HG02678 (cell line): ENCODE measurements at regions not wholly inside any gene's neighbourhood (a gene's known extent, or its start where the extent isn't known, plus 50 kb on each side); places are given as distances from the start of the nearest gene placed in this dataset.
"Not testable (repeated sequence)": the region's sequence is repeated elsewhere in the genome, so short reads cannot be mapped to it uniquely, and the experiment has no call there.

Experiments
- ATAC-seq: cut with Tn5 transposase; IDR thresholded peaks from one replicate; pipeline ENCODE4 v1.9.1; 2021; ENCODE audit warnings: mild to moderate bottlenecking, moderate library complexity; ENCODE audit not compliant: unreplicated experiment

GRCh38 chr13:65609350-65609749 is 1620.8 kb downstream of the PCDH9 start:
- ATAC-seq, result no peak

- ATAC-seq, result no peak
Measured at GRCh38 chr13:65606622-65607021, 1623.5 kb downstream of the PCDH9 start.

GRCh38 chr13:65605396-65605795 is 1624.7 kb downstream of the PCDH9 start:
- no peak for ATAC-seq

GRCh38 chr13:65603160-65603559 is 1627.0 kb downstream of the PCDH9 start:
- ATAC-seq, result no peak

GRCh38 chr13:65601855-65602254 is 1628.3 kb downstream of the PCDH9 start:
- ATAC-seq, result no peak

- ATAC-seq, result no peak
Measured at GRCh38 chr13:65600702-65601101, 1629.4 kb downstream of the PCDH9 start.

- ATAC-seq, result no peak
Measured at GRCh38 chr13:65597839-65598818, 1632.0 kb downstream of the PCDH9 start.

- no peak for ATAC-seq
Measured at GRCh38 chr13:65595916-65596315, 1634.2 kb downstream of the PCDH9 start.

GRCh38 chr13:65594298-65594781 is 1635.8 kb downstream of the PCDH9 start:
- ATAC-seq, result no peak

- ATAC-seq, result no peak
Measured at GRCh38 chr13:65593298-65593874, 1636.8 kb downstream of the PCDH9 start.

- ATAC-seq, result no peak
Measured at GRCh38 chr13:65592731-65593130, 1637.4 kb downstream of the PCDH9 start.

GRCh38 chr13:65585346-65585745 is 1644.8 kb downstream of the PCDH9 start:
- no peak for ATAC-seq

- ATAC-seq, result no peak
Measured at GRCh38 chr13:65584126-65584525, 1646.0 kb downstream of the PCDH9 start.

- no peak for ATAC-seq
Measured at GRCh38 chr13:65582160-65582559, 1648.0 kb downstream of the PCDH9 start.

GRCh38 chr13:65564561-65564960 is 1665.6 kb downstream of the PCDH9 start:
- ATAC-seq, result not testable (repeated sequence)

GRCh38 chr13:65562305-65562704 is 1667.8 kb downstream of the PCDH9 start:
- ATAC-seq, result no peak

- no peak for ATAC-seq
Measured at GRCh38 chr13:65560936-65561335, 1669.2 kb downstream of the PCDH9 start.

GRCh38 chr13:65555962-65556361 is 1674.2 kb downstream of the PCDH9 start:
- ATAC-seq, result no peak

GRCh38 chr13:65553096-65553727 is 1676.9 kb downstream of the PCDH9 start:
- no peak for ATAC-seq

GRCh38 chr13:65551208-65551607 is 1678.9 kb downstream of the PCDH9 start:
- ATAC-seq, result no peak

GRCh38 chr13:65540175-65540574 is 1690.0 kb downstream of the PCDH9 start:
- ATAC-seq, result no peak

- no peak for ATAC-seq
Measured at GRCh38 chr13:65535370-65535769, 1694.8 kb downstream of the PCDH9 start.
